Ovary (tissue), 7 donors: ENCODE measurements at regions not wholly inside any gene's neighbourhood (a gene's known extent, or its start where the extent isn't known, plus 50 kb on each side); places are given as distances from the start of the nearest gene placed in this dataset.
"Not testable (repeated sequence)": the region's sequence is repeated elsewhere in the genome, so short reads cannot be mapped to it uniquely, and the experiment has no call there.

Source experiments
- DNase-seq, 5 donors: peaks; one replicate each; pipeline ENCODE4 v3.0.0-alpha.2; 2019 to 2020
- H3K27ac ChIP-seq, 2 donors: fragments of 200-600 bp; one replicate each; pipeline versions ENCODE4 v1.5.1 to v1.8.0; 2019 to 2022
- H3K27me3 ChIP-seq: fragments of 200-600 bp; one replicate; pipeline ENCODE4 v1.8.0; 2022
- H3K36me3 ChIP-seq: fragments of 200-600 bp; sonication (generic); one replicate; pipeline ENCODE4 v1.5.1; 2019
- H3K4me1 ChIP-seq: one replicate; pipeline ENCODE4 v1.8.1; 2013; ENCODE audit warnings: mild to moderate bottlenecking, moderate library complexity; ENCODE audit not compliant: insufficient read depth
- H3K4me3 ChIP-seq: fragments of 200-600 bp; sonication (generic); one replicate; pipeline ENCODE4 v1.5.1; 2017
- H3K9me3 ChIP-seq, 2 donors: fragments of 200-600 bp in 1 of 2; sonication (generic) in 1 of 2; one replicate each; pipeline versions ENCODE4 v1.5.1 to v1.8.1; 2013 to 2019; ENCODE audit warnings: mild to moderate bottlenecking in 1 of 2, moderate library complexity in 1 of 2
- EP300 ChIP-seq: sonication (generic); formaldehyde crosslinking; IDR thresholded peaks from one replicate; pipeline ENCODE4 v1.6.1; 2017; ENCODE audit warnings: antibody characterized with exemption
- POLR2A ChIP-seq: fragments of 450-650 bp; IDR thresholded peaks from one replicate; pipeline ENCODE4 v1.6.1; 2017; ENCODE audit warnings: antibody characterized with exemption, mild to moderate bottlenecking, moderate library complexity
- WGBS, 3 donors: extraction: QIAGEN DNeasy Blood & Tissue Kit in 1 of 3; methylation state at CpG; one replicate each; pipeline versions ENCODE4 v1.1.5 to v1.1.7; 2013 to 2017; 5-methylcytosine and 5-hydroxymethylcytosine counted together
- intact Hi-C, 4 donors: fragments of 100-400 bp; cut with DNase I; formaldehyde crosslinking; loops; one replicate each; pipeline versions ENCODE4 v1.11.0 to v1.15.1; 2022 to 2023
- TF ChIP-seq, protein P1 (sequence below), 3 donors: fragments of 450-650 bp in 2 of 3; fragments of 200-600 bp in 1 of 3; IDR thresholded peaks; one replicate each; pipeline versions ENCODE4 v1.5.1 to v1.8.0; 2016 to 2022; ENCODE audit warnings: antibody characterized with exemption in 3 of 3, mild to moderate bottlenecking in 1 of 3
- donor health status: DM: no; HTN: no; CAD: no; lungs with moderate emphysema.
- donor health status: DM: no; HTN: no; CAD: no.
- donor health status: Bipolar disorder and iron deficiency.
- donor health status: DM: no; HTN: no; CAD: no.
- donor health status: DM: yes; HTN: yes; CAD: no.

DNA sequence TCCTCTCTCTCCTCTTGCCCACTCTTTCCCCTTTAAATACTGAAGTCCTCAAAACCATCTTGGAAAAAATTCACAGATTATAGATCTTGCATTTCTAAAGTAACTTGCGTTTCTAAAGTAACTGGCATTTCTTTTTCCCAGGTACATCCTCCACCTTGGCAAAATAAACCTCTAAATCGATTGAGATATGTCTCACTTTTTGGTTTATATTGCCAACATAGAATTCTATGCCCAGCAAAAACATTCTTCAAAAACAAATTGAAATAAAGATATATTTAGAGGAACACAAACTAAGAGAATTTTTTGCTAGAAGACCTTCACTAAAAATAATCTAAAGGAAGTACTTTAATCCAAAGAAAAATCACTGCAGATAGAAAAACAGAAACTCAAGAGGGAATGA is 122.5 kb upstream of the RBMS1 start:
- Histone ChIP-seq H3K4me3 (no peak overlapping the region), H3K27me3 (no peaks in the 10 kb centered on the region), H3K4me1 (no peaks in the 10 kb centered on the region), H3K9me3 (no peaks in the 10 kb centered on the region), H3K27ac (no peak overlapping the region), H3K36me3 (no peaks in the 10 kb centered on the region)
- no peak for DNase-seq
- intact Hi-C loops, result no loop called here
- TF ChIP-seq, protein P1, sequence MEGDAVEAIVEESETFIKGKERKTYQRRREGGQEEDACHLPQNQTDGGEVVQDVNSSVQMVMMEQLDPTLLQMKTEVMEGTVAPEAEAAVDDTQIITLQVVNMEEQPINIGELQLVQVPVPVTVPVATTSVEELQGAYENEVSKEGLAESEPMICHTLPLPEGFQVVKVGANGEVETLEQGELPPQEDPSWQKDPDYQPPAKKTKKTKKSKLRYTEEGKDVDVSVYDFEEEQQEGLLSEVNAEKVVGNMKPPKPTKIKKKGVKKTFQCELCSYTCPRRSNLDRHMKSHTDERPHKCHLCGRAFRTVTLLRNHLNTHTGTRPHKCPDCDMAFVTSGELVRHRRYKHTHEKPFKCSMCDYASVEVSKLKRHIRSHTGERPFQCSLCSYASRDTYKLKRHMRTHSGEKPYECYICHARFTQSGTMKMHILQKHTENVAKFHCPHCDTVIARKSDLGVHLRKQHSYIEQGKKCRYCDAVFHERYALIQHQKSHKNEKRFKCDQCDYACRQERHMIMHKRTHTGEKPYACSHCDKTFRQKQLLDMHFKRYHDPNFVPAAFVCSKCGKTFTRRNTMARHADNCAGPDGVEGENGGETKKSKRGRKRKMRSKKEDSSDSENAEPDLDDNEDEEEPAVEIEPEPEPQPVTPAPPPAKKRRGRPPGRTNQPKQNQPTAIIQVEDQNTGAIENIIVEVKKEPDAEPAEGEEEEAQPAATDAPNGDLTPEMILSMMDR (IDR thresholded peaks at IDR 0.05), result no peak
- TF ChIP-seq EP300 (no peak), POLR2A (no peak)
- 90 to 95% (median 91%) methylated on average over 2 of the region's 2 CpGs for WGBS, 3 donors

DNA sequence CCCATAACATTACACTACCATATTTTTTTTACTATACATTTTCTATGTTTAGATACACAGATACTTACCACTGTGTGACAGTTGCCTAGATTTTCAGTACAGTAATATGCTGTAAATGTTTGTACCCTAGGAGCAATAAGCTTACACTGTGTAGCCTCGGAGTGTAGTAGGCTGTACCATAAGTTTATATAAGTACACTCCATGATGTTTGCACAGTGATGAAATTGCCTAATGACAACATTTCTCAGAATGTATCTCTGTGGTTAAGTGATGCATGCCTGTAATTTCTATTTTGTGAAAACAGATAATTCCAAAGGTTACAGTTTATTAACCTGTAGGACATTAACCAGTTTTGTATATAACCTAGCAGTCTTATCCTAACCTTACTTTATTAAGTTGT is 128.1 kb upstream of the RBMS1 start:
- Histone ChIP-seq H3K27me3 (no peaks in the 10 kb centered on the region), H3K4me3 (no peak overlapping the region), H3K27ac (no peak overlapping the region), H3K36me3 (no peaks in the 10 kb centered on the region), H3K9me3 (no peaks in the 10 kb centered on the region), H3K4me1 (no peaks in the 10 kb centered on the region)
- DNase-seq, result no peak
- TF ChIP-seq, protein P1 (IDR thresholded peaks at IDR 0.05), result no peak
- TF ChIP-seq POLR2A, result no peak
- TF ChIP-seq EP300, result no peak
- WGBS, 3 donors, result 89 to 100% (median 98%) methylated on average over 1 of the region's 1 CpG
- intact Hi-C loops, result no loop called here

DNA sequence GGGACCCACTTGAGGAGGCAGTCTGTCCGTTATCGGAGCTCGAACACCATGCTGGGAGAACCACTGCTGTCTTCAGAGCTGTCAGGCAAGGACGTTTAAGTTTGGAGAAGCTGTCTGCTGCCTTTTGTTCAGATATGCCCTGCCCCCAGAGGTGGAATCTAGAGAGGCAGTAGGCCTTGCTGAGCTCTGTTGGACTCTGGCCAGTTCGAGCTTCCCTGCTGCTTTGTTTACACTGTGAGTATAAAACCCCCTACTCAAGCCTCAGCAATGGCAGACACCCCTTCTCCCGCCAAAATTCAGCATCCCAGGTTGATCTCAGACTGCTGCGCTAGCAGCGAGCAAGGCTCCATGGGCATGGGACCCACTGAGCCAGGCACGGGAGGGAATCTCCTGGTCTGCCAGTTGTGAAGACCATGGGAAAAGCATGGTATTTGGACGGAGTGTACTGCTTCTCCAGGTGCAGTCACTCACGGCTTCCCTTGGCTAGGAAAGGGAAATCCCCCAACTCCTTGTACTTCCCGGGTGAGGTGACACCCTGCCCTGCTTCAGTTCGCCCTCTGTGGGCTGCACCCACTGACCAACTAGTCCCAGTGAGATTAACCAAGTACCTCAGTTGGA is 134.5 kb upstream of the RBMS1 start:
- 89% methylated on average over 13 of the region's 13 CpGs for WGBS, 3 donors
- H3K27me3 ChIP-seq, H3K36me3 ChIP-seq, intact Hi-C loops, H3K4me1 ChIP-seq, H3K4me3 ChIP-seq, DNase-seq, H3K27ac ChIP-seq, H3K9me3 ChIP-seq: not testable (repeated sequence)

DNA sequence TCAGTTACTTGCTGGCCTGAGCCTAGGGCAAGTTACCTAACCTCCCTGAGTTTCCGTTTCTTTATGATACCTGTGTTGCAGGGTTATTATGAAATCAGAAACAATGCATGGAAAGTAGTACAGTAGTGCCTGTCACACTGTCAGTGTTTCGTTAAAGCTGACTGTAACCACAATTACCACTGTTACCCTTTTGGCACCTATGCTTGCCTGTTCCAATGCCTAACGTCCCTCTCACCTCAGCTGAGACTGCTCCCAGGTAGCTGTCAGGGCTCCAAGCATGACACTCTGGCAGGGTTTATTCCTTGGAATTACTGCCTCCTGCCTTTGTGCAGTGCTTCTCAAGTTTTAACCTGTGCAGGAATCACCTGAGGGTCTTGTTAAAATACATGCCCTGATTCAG is 135.2 kb upstream of the RBMS1 start:
- Histone ChIP-seq H3K27ac (no peak overlapping the region), H3K4me3 (no peak overlapping the region), H3K9me3 (no peaks in the 10 kb centered on the region), H3K4me1 (peaks cover 4% of the 10 kb centered on the region), H3K36me3 (no peaks in the 10 kb centered on the region), H3K27me3 (no peaks in the 10 kb centered on the region)
- DNase-seq, result no peak
- no peak for TF ChIP-seq POLR2A
- TF ChIP-seq EP300, result no peak
- TF ChIP-seq, protein P1 (IDR thresholded peaks at IDR 0.05), result no peak
- intact Hi-C loops, result no loop called here
- 92 to 95% (median 94%) methylated on average over 3 of the region's 3 CpGs for WGBS, 3 donors

DNA sequence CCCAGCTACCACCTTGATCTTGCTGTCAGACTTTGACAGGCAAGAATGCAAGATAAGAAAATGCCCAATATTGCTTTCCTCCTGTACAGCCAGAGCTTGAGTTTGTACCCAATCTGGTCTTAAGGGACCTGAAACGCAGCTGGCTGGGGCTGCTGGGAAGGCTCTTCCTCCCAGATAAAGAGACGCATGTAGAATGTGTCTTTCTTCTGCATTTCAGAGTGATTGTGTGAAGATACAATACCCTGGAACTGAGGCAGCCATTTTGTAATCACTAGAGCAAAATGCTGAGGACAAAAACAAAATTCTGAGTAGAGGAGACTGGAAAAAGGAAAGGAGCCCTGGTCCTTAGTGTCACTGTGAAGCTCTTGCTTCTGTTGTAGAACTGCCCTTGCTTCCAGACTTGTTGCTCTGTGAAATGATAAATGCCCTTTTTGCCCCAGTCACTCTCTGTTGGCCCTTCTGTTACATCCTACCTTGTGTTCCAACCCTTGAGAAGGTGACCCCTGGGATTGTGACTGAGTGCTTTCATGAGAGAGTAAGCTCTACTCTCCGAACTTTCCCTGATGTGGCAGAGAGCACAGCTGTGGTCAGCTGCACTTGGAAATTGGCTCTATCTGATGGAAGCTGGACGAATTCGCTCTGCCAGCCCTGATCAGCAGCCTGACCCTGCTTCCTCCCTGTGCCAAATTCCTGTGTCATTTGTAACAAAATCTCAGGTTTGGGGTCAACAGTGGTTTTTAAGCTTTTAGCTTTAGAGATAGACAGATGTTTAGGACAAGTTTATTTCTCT is 137.4 kb upstream of the RBMS1 start:
- no peaks in the 10 kb centered on the region for H3K27me3 ChIP-seq
- intact Hi-C loops, result no loop called here
- no peaks in the 10 kb centered on the region for H3K36me3 ChIP-seq
- H3K27ac ChIP-seq, result no peak overlapping the region
- peaks cover 10% of the 10 kb centered on the region for H3K4me1 ChIP-seq
- 40 to 59% (median 47%) methylated on average over 5 of the region's 5 CpGs for WGBS, 3 donors
- no peaks in the 10 kb centered on the region for H3K9me3 ChIP-seq
- H3K4me3 ChIP-seq, result no peak overlapping the region
- DNase-seq, result no peak
- TF ChIP-seq, protein P1 (IDR thresholded peaks at IDR 0.05), result no peak
- TF ChIP-seq POLR2A (no peak), EP300 (no peak)
